ENCODE measurements at regions not wholly inside any gene's neighbourhood (a gene's known extent, or its start where the extent isn't known, plus 50 kb on each side); places are given as distances from the start of the nearest gene placed in this dataset.

GRCh38 chr4:164483711-164484110, 270.2 kb upstream of the SMIM31 start:
- no peak overlapping the region for H2AFZ ChIP-seq (ENCODE audit: low read depth, low read length)
- no peaks in the 10 kb centered on the region for H3K79me2 ChIP-seq (ENCODE audit: low read length)
- H3K36me3 ChIP-seq (replicated peaks; ENCODE audit: low read depth, low read length): no peaks in the 10 kb centered on the region
- H3K27ac ChIP-seq (ENCODE audit: low read length): no peak overlapping the region
- no peaks in the 10 kb centered on the region for H3K27me3 ChIP-seq (ENCODE audit: low read depth, low read length)
- H3K4me1 ChIP-seq (ENCODE audit: low read length): peaks cover 2% of the 10 kb centered on the region; the same call in 1 of the 2 replicates
- no peak overlapping the region for H3K4me3 ChIP-seq (ENCODE audit: low read length)
- no peak overlapping the region for H3K9ac ChIP-seq (ENCODE audit: low read length)
- H4K20me1 ChIP-seq (ENCODE audit: insufficient read depth, low read length): no peaks in the 10 kb centered on the region
- H3K9me3 ChIP-seq (ENCODE audit: insufficient read depth, low read length): no peaks in the 10 kb centered on the region
- no peak overlapping the region for H3K4me2 ChIP-seq (ENCODE audit: low read length)
- no peak for TF ChIP-seq CTCF (IDR thresholded peaks at IDR 0.05; ENCODE audit: low read depth, low read length)
- no peak for TF ChIP-seq EZH2phosphoT487 (IDR thresholded peaks at IDR 0.05; ENCODE audit: low read depth)

- H3K27ac ChIP-seq (ENCODE audit: low read length): no peak overlapping the region
- TF ChIP-seq EZH2phosphoT487 (IDR thresholded peaks at IDR 0.05; ENCODE audit: low read depth) (no peak), CTCF (IDR thresholded peaks at IDR 0.05; ENCODE audit: low read depth, low read length) (no peak)
- no peak overlapping the region for H3K4me2 ChIP-seq (ENCODE audit: low read length)
- no peak overlapping the region for H3K9ac ChIP-seq (ENCODE audit: low read length)
- no peaks in the 10 kb centered on the region for H3K9me3 ChIP-seq (ENCODE audit: insufficient read depth, low read length)
- H2AFZ ChIP-seq (ENCODE audit: low read depth, low read length): no peak overlapping the region
- H4K20me1 ChIP-seq (ENCODE audit: insufficient read depth, low read length): no peaks in the 10 kb centered on the region
- H3K27me3 ChIP-seq (ENCODE audit: low read depth, low read length): no peaks in the 10 kb centered on the region
- H3K4me1 ChIP-seq (ENCODE audit: low read length): peaks cover 2% of the 10 kb centered on the region; the same call in 1 of the 2 replicates
- no peaks in the 10 kb centered on the region for H3K79me2 ChIP-seq (ENCODE audit: low read length)
- no peak overlapping the region for H3K4me3 ChIP-seq (ENCODE audit: low read length)
- no peaks in the 10 kb centered on the region for H3K36me3 ChIP-seq (replicated peaks; ENCODE audit: low read depth, low read length)
These were observed 269.4 kb upstream of the SMIM31 start for GRCh38 chr4:164484551-164484950.

GRCh38 chr4:164485136-164485535, 268.8 kb upstream of the SMIM31 start:
- H3K27me3 ChIP-seq (ENCODE audit: low read depth, low read length): no peaks in the 10 kb centered on the region
- no peaks in the 10 kb centered on the region for H3K36me3 ChIP-seq (replicated peaks; ENCODE audit: low read depth, low read length)
- H4K20me1 ChIP-seq (ENCODE audit: insufficient read depth, low read length): no peaks in the 10 kb centered on the region
- H3K27ac ChIP-seq (ENCODE audit: low read length): no peak overlapping the region
- peaks cover 2% of the 10 kb centered on the region; the same call in 1 of the 2 replicates for H3K4me1 ChIP-seq (ENCODE audit: low read length)
- no peak overlapping the region for H3K4me2 ChIP-seq (ENCODE audit: low read length)
- no peak overlapping the region for H3K4me3 ChIP-seq (ENCODE audit: low read length)
- H3K9me3 ChIP-seq (ENCODE audit: insufficient read depth, low read length): no peaks in the 10 kb centered on the region
- H2AFZ ChIP-seq (ENCODE audit: low read depth, low read length): no peak overlapping the region
- no peak overlapping the region for H3K9ac ChIP-seq (ENCODE audit: low read length)
- no peaks in the 10 kb centered on the region for H3K79me2 ChIP-seq (ENCODE audit: low read length)
- no peak for TF ChIP-seq CTCF (IDR thresholded peaks at IDR 0.05; ENCODE audit: low read depth, low read length)
- no peak for TF ChIP-seq EZH2phosphoT487 (IDR thresholded peaks at IDR 0.05; ENCODE audit: low read depth)

- Histone ChIP-seq H4K20me1 (ENCODE audit: insufficient read depth, low read length) (no peaks in the 10 kb centered on the region), H3K27ac (ENCODE audit: low read length) (no peak overlapping the region), H3K4me3 (ENCODE audit: low read length) (no peak overlapping the region), H2AFZ (ENCODE audit: low read depth, low read length) (no peak overlapping the region), H3K79me2 (ENCODE audit: low read length) (no peaks in the 10 kb centered on the region), H3K9ac (ENCODE audit: low read length) (no peak overlapping the region), H3K4me1 (ENCODE audit: low read length) (no peaks in the 10 kb centered on the region), H3K9me3 (ENCODE audit: insufficient read depth, low read length) (no peaks in the 10 kb centered on the region), H3K36me3 (replicated peaks; ENCODE audit: low read depth, low read length) (no peaks in the 10 kb centered on the region), H3K27me3 (ENCODE audit: low read depth, low read length) (no peaks in the 10 kb centered on the region), H3K4me2 (ENCODE audit: low read length) (no peak overlapping the region)
- TF ChIP-seq EZH2phosphoT487 (IDR thresholded peaks at IDR 0.05; ENCODE audit: low read depth): no peak
- TF ChIP-seq CTCF (IDR thresholded peaks at IDR 0.05; ENCODE audit: low read depth, low read length): no peak
These were observed 265.8 kb upstream of the SMIM31 start for GRCh38 chr4:164488114-164488513.

Data from OCI-LY3 (cell line).